Hepatocyte (in vitro differentiated cells): ENCODE measurements at regions not wholly inside any gene's neighbourhood (a gene's known extent, or its start where the extent isn't known, plus 50 kb on each side); places are given as distances from the start of the nearest gene placed in this dataset.

ENCODE experiments used
- CTCF ChIP-seq: fragments of 200-600 bp; sonication (generic); IDR thresholded peaks from 2 replicates; pipeline ENCODE4 v1.5.1; 2016; ENCODE audit warnings: antibody characterized with exemption, mild to moderate bottlenecking; ENCODE audit not compliant: poor library complexity
- EZH2 ChIP-seq: fragments of 200-600 bp; sonication (generic); IDR thresholded peaks from 2 replicates; pipeline ENCODE4 v1.6.1; 2016; ENCODE audit warnings: antibody characterized with exemption, mild to moderate bottlenecking, borderline replicate concordance
- EZH2phosphoT487 ChIP-seq: fragments of 200-600 bp; sonication (generic); IDR thresholded peaks from one replicate; pipeline ENCODE4 v1.6.1; 2018; ENCODE audit warnings: antibody characterized with exemption, mild to moderate bottlenecking, low read depth, moderate library complexity; ENCODE audit not compliant: unreplicated experiment, severe bottlenecking

- TF ChIP-seq CTCF (no peak), EZH2phosphoT487 (no peak), EZH2 (no peak)
Observed at GRCh38 chr1:69103213-69103612, 464.5 kb upstream of the LRRC7 start.
